Panc1 (cell line): ENCODE measurements at regions not wholly inside any gene's neighbourhood (a gene's known extent, or its start where the extent isn't known, plus 50 kb on each side); places are given as distances from the start of the nearest gene placed in this dataset.

Source experiments
- ATAC-seq: fragments of 200-7000 bp; cut with Tn5 transposase; 2 replicates; pipeline ENCODE4 v1.9.1; 2020; ENCODE audit warnings: mild to moderate bottlenecking, moderate library complexity
- BruUV-seq: library from RNA; stranded (reverse); fragments of 400-500 nt; replicated peaks from 2 replicates; lab custom pipeline; 2021; lab: Mats Ljungman, UMichigan
- CTCF ChIA-PET: fragments of 300-600 bp; sonication (Branson Sonifier 250); formaldehyde crosslinking; loops from one replicate; lab custom pipeline; 2022; ENCODE audit warnings: antibody characterized with exemption; lab: Charles Lee
- POLR2A ChIA-PET: fragments of 300-600 bp; sonication (Branson Sonifier 250); formaldehyde crosslinking; loops from one replicate; lab custom pipeline; 2022; ENCODE audit warnings: antibody characterized with exemption; lab: Charles Lee
- DNase-seq: peaks from one replicate; pipeline ENCODE4 v3.0.0-alpha.2; 2010; ENCODE audit warnings: low read depth, low spot score
- H3K27ac ChIP-seq: 2 replicates; pipeline ENCODE4 v1.5.1; 2011; ENCODE audit warnings: mild to moderate bottlenecking, low read length, inconsistent platforms
- H3K27me3 ChIP-seq: fragments of 200-500 bp; sonication (Bioruptor generic); 2 replicates; pipeline ENCODE4 v1.6.0; 2014; ENCODE audit warnings: low read length, inconsistent platforms; ENCODE audit not compliant: control insufficient read depth, insufficient read depth
- H3K36me3 ChIP-seq: fragments of 200-500 bp; sonication (Bioruptor generic); 2 replicates; pipeline ENCODE4 v1.5.1; 2014; ENCODE audit warnings: inconsistent platforms, mild to moderate bottlenecking, low read length, moderate library complexity; ENCODE audit not compliant: control insufficient read depth, insufficient read depth
- H3K4me1 ChIP-seq: 2 replicates; pipeline ENCODE4 v1.5.1; 2011; ENCODE audit warnings: inconsistent platforms, mild to moderate bottlenecking, low read length, moderate library complexity; ENCODE audit not compliant: control insufficient read depth, insufficient read depth
- H3K4me3 ChIP-seq, 2 experiments: 2 replicates each; pipeline ENCODE4 v1.5.1; 2011 to 2012; ENCODE audit warnings: low read depth in 2 of 2, low read length in 2 of 2, mild to moderate bottlenecking in 2 of 2, inconsistent platforms in 1 of 2, moderate library complexity in 1 of 2
- H3K9me3 ChIP-seq: fragments of 200-500 bp; sonication (Bioruptor generic); 2 replicates; pipeline ENCODE4 v1.5.1; 2014; ENCODE audit warnings: low read depth, mild to moderate bottlenecking, inconsistent platforms, low read length, moderate library complexity; ENCODE audit not compliant: control insufficient read depth, insufficient read depth
- POLR2AphosphoS5 ChIP-seq: IDR thresholded peaks from 2 replicates; pipeline ENCODE4 v1.6.1; 2012; ENCODE audit warnings: mild to moderate bottlenecking, low read depth, low read length, moderate library complexity
- REST ChIP-seq, 2 experiments: IDR thresholded peaks; 2 replicates each; pipeline ENCODE4 v1.6.1; 2011 to 2012; ENCODE audit warnings: low read depth in 2 of 2, control low read depth in 1 of 2, low read length in 1 of 2, mild to moderate bottlenecking in 1 of 2, moderate library complexity in 1 of 2; ENCODE audit not compliant: insufficient read depth in 1 of 2
- SIN3A ChIP-seq: IDR thresholded peaks from 2 replicates; pipeline ENCODE4 v1.6.1; 2012; ENCODE audit warnings: low read depth, mild to moderate bottlenecking, low read length, moderate library complexity, borderline replicate concordance; ENCODE audit not compliant: insufficient read depth
- TCF7L2 ChIP-seq: IDR thresholded peaks from 2 replicates; pipeline ENCODE4 v1.6.1; 2011; ENCODE audit warnings: mild to moderate bottlenecking, low read depth, low read length, inconsistent platforms
- in situ Hi-C: cut with HindIII; loops from 2 replicates; pipeline ENCODE4 v1.10.0; 2016; ENCODE audit warnings: low sequenced_read_pairs, low pct_unique_long_range_greater_than_20kb
- intact Hi-C: fragments of 100-400 bp; cut with micrococcal nuclease; formaldehyde crosslinking; loops from one replicate; pipeline ENCODE4 v1.10.0; 2022; ENCODE audit not compliant: unreplicated experiment
- TF ChIP-seq, protein P1 (sequence below): fragments of 450-650 bp; IDR thresholded peaks from 2 replicates; pipeline ENCODE4 v1.5.1; 2017; ENCODE audit warnings: mild to moderate bottlenecking

DNA sequence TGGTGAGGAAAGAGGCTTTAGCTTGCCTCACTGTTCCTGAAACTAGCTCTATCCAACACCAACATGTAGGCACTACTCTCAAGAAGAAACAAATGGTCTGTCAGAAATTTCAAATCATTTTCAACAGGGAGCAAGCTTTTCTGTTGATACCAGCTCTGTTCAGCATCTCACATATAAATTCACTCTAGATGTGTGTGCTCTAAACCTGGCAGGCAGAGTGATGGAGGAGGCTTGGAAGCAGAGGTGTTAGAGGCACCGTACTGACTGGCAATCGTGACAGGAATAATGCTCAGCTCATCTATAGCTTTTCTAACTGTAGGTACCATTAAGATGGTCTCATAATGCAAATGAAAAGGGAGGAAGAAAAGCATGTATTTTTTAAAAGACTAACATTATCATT is 597.2 kb upstream of the NECTIN3 start:
- Histone ChIP-seq H3K9me3 (no peaks in the 10 kb centered on the region), H3K4me1 (no peaks in the 10 kb centered on the region), H3K27ac (no peak overlapping the region), H3K36me3 (no peaks in the 10 kb centered on the region), H3K27me3 (no peaks in the 10 kb centered on the region), H3K4me3 (no peak overlapping the region)
- intact Hi-C loops (no loop called here), in situ Hi-C loops (no loop called here)
- ChIA-PET POLR2A (no interaction called here), CTCF (no interaction called here)
- ATAC-seq = no peak
- TF ChIP-seq, protein P1, sequence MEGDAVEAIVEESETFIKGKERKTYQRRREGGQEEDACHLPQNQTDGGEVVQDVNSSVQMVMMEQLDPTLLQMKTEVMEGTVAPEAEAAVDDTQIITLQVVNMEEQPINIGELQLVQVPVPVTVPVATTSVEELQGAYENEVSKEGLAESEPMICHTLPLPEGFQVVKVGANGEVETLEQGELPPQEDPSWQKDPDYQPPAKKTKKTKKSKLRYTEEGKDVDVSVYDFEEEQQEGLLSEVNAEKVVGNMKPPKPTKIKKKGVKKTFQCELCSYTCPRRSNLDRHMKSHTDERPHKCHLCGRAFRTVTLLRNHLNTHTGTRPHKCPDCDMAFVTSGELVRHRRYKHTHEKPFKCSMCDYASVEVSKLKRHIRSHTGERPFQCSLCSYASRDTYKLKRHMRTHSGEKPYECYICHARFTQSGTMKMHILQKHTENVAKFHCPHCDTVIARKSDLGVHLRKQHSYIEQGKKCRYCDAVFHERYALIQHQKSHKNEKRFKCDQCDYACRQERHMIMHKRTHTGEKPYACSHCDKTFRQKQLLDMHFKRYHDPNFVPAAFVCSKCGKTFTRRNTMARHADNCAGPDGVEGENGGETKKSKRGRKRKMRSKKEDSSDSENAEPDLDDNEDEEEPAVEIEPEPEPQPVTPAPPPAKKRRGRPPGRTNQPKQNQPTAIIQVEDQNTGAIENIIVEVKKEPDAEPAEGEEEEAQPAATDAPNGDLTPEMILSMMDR = no peak
- no TSS peak for BruUV-seq
- DNase-seq = no peak

DNA sequence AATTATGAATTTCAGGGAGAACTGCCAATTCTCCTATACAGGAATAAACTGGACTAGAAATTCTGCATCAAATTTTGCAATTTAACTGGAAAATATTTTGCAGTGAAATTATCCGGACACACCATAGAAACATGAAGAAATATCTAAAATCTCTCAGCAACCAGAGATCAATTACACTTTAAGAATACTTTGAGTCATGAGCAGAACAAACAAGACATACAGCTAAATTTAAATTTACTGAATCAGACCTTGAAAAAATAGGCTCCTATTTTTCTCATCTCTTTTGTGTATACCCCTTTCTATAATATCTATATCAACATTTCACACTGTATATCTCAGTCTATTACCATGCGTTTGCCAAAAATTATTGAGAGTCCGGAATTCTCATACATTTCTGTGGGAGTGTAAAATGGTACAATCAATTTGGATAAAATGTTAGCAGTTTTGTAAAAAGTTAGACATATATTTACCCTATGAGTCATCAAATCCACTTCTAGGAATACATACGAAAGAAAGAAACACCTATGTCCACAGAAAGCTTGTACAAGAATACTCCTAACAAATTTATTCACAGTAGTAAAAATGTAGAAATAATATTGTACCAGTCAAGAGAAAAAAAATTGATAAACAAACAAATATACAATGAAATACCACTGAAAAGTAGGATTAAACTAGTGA is 593.1 kb upstream of the NECTIN3 start:
- no peak for TF ChIP-seq SIN3A
- TF ChIP-seq POLR2AphosphoS5 = no peak
- TF ChIP-seq, protein P1 = no peak
- TF ChIP-seq TCF7L2 = no peak
- TF ChIP-seq REST (IDR thresholded peaks at IDR 0.05; ENCODE audit: insufficient read depth in 1 of 2, low read depth in 2 of 2, low read length in 1 of 2) = no peak
- BruUV-seq = no TSS peak
- ChIA-PET POLR2A (no interaction called here), CTCF (no interaction called here)
- no peaks in the 10 kb centered on the region for H3K4me1 ChIP-seq
- DNase-seq (no peak), ATAC-seq (no peak)
- no peaks in the 10 kb centered on the region for H3K36me3 ChIP-seq
- intact Hi-C loops = no loop called here
- in situ Hi-C loops = no loop called here
- H3K4me3 ChIP-seq = no peak overlapping the region
- H3K27ac ChIP-seq = no peak overlapping the region
- H3K27me3 ChIP-seq = no peaks in the 10 kb centered on the region
- peaks cover 5% of the 10 kb centered on the region; the same call in 1 of the 2 replicates for H3K9me3 ChIP-seq
